ENCODE measurements at regions not wholly inside any gene's neighbourhood (a gene's known extent, or its start where the extent isn't known, plus 50 kb on each side); places are given as distances from the start of the nearest gene placed in this dataset.

DNA sequence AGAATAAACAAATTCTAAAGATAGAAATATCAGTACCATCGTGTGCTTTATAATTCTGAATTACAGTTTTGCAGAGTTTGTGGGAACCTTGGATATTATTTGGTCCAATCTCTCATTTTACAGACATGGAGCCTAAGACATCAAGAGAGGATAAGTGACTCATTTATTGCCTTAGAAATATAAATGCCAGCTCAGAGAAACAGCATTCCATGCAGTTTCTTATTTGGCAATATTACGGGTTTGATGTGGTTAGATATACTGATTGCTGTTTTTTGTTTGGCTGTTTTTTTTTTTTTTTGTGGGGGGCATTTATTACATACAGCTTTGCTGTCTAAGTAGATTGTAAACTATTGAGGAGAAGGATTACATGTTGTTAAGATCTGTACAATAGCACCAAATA is 1241.1 kb upstream of the LRRTM1 start:
- no peak for DNase-seq (ENCODE audit: low read depth)
- TF ChIP-seq, protein P1, sequence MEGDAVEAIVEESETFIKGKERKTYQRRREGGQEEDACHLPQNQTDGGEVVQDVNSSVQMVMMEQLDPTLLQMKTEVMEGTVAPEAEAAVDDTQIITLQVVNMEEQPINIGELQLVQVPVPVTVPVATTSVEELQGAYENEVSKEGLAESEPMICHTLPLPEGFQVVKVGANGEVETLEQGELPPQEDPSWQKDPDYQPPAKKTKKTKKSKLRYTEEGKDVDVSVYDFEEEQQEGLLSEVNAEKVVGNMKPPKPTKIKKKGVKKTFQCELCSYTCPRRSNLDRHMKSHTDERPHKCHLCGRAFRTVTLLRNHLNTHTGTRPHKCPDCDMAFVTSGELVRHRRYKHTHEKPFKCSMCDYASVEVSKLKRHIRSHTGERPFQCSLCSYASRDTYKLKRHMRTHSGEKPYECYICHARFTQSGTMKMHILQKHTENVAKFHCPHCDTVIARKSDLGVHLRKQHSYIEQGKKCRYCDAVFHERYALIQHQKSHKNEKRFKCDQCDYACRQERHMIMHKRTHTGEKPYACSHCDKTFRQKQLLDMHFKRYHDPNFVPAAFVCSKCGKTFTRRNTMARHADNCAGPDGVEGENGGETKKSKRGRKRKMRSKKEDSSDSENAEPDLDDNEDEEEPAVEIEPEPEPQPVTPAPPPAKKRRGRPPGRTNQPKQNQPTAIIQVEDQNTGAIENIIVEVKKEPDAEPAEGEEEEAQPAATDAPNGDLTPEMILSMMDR (IDR thresholded peaks at IDR 0.05; ENCODE audit: low read depth, low read length, missing control alignments): no peak
- no peak overlapping the region for H3K4me3 ChIP-seq (ENCODE audit: low read depth, low read length)

DNA sequence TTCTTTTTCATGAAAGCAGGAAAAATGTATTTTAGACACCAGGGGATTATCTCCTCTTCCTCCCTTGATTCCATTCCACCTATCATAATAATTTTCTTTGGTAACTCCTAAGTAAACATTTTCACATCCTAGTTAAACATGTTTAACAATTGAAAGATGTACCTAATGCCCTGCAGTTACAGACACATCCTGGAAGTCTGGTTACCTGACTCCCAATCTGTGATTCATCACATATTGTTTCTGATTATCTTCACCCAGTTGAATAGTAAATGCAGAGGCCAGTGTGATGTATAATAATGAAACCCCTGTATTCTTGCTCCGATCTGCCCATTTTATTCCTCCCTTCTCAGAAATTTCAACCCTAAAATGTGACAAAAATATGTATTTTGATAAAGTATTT is 1237.6 kb upstream of the LRRTM1 start:
- TF ChIP-seq, protein P1 (IDR thresholded peaks at IDR 0.05; ENCODE audit: low read depth, low read length, missing control alignments): no peak
- no peak for DNase-seq (ENCODE audit: low read depth)
- H3K4me3 ChIP-seq (ENCODE audit: low read depth, low read length): no peak overlapping the region

DNA sequence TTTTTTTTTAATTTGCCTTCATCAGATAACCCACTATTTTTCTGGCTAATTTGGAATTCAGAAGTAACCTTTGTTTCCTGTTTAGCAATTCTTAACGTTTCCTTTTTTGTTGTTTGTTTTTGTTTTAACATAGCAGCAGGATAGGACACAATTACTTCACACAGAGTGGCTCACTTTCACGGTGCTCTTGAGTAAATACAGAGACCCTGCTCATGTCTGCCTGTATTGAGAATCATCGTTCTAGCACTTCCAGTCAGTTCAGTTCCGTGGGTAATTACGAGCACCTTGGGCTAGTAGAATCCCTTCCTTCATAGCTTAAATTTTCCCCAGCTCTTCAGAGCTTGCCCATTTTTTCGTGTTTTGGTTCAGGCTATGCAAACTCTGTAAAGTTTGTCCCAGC is 1225.4 kb upstream of the LRRTM1 start:
- TF ChIP-seq, protein P1 (IDR thresholded peaks at IDR 0.05; ENCODE audit: low read depth, low read length, missing control alignments): no peak
- DNase-seq (ENCODE audit: low read depth): no peak
- H3K4me3 ChIP-seq (ENCODE audit: low read depth, low read length): no peak overlapping the region

DNA sequence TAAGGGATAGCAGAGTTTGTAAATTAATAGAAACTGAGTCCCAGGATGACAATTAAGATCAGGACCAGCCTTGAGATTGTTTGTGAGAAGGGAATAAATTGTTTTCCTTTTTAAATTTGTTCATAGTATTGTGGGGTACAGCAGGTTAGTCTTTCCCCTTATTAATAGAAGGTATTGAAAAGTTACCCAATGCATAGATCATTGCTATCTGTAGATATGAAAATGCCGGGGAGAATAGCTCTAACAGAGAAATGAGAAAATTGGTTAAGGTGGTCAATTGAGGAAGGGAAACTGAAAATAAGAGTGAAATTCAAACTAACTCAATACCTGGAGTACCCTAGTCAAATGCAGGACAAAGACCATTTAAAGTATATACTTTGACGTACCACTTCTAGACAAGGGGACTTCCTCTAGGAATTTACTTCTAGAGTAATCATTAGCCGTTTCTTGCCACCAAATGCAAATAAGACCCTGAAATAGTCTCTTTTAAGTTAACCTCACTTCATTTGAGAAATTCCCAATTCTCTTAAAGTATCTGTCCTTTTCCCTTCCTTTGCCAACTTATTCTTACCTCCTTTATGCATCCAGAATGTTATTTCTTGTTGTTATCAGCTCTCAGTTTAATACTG is 1224.4 kb upstream of the LRRTM1 start:
- no peak for DNase-seq (ENCODE audit: low read depth)
- TF ChIP-seq, protein P1 (IDR thresholded peaks at IDR 0.05; ENCODE audit: low read depth, low read length, missing control alignments): no peak

DNA sequence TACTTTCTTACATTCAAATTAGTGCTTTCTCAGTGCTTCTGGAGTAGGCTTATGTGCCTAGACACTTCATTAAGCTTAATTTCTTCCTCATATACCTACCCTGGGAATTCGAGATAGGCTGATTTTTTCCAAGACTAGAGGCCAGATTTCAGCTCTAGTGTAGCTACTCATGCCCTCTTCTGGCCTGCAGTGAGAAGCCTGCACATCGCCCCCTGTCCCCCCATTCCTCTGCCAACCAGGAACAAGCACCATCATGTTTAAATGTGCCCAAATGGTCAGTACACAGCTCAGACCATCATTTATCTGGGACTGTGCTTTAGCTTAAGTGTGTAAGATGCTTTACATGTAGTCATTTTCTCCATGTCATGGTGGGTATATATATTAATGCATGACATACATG is 1218.8 kb upstream of the LRRTM1 start:
- DNase-seq (ENCODE audit: low read depth): no peak
- TF ChIP-seq, protein P1 (IDR thresholded peaks at IDR 0.05; ENCODE audit: low read depth, low read length, missing control alignments): no peak
- no peak overlapping the region for H3K4me3 ChIP-seq (ENCODE audit: low read depth, low read length)

More for the DNA sequence above, 1224.4 kb upstream of the LRRTM1 start:
- H3K4me3 ChIP-seq (ENCODE audit: low read depth, low read length): no peak overlapping the region

DNA sequence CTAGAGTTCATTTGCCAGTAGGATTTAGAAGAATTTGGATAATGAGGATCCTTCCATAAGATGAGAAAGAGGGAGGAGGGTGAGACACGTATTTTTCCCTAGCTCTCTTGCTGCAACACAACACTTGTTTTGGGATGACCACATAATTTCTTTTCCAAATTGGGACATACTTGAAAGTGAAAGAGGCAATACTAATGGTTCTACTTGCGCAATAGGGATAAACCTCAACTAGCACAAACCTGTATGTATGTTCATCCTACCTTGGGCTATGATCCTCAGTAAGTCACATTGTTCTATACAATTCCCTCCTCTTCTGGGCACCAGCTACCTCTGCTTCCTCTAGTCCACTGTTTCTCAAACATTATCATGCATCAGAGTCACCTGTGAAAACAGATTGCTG is 1208.8 kb upstream of the LRRTM1 start:
- no peak for DNase-seq (ENCODE audit: low read depth)
- TF ChIP-seq, protein P1 (IDR thresholded peaks at IDR 0.05; ENCODE audit: low read depth, low read length, missing control alignments): no peak
- no peak overlapping the region for H3K4me3 ChIP-seq (ENCODE audit: low read depth, low read length)

DNA sequence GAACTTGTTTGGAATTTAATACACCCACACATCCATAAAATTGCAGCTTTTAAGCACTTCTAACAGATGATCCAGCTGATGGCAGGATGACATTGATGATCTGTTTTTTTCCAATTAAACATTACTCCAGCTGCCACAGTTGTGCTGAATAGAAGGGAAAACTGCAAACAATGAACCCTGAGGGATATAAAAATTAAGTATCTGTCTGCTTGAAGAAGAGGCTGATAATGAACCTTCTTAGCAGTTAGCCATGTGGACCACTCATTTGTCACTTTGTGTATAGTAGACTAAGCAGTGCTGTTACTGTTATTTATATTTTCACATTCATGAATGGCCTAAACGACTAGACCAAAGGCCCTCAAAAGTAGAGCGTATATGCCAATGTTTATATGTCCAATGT is 1201.0 kb upstream of the LRRTM1 start:
- DNase-seq (ENCODE audit: low read depth): no peak
- TF ChIP-seq, protein P1 (IDR thresholded peaks at IDR 0.05; ENCODE audit: low read depth, low read length, missing control alignments): no peak
- H3K4me3 ChIP-seq (ENCODE audit: low read depth, low read length): no peak overlapping the region
